HS-5 (cell line): ENCODE measurements at regions not wholly inside any gene's neighbourhood (a gene's known extent, or its start where the extent isn't known, plus 50 kb on each side); places are given as distances from the start of the nearest gene placed in this dataset.
"Not testable (repeated sequence)": the region's sequence is repeated elsewhere in the genome, so short reads cannot be mapped to it uniquely, and the experiment has no call there.

Experiments used
- DNase-seq: peaks from one replicate; pipeline ENCODE4 v3.0.0-alpha.2; 2012; ENCODE audit warnings: low read depth

GRCh38 chr6:119960036-119960435, 610.5 kb upstream of the MAN1A1 start:
- DNase-seq, result no peak

- no peak for DNase-seq
These were observed 607.6 kb upstream of the MAN1A1 start for GRCh38 chr6:119957195-119957594.

GRCh38 chr6:119952696-119953095, 603.1 kb upstream of the MAN1A1 start:
- no peak for DNase-seq

- DNase-seq, result no peak
These were observed 601.1 kb upstream of the MAN1A1 start for GRCh38 chr6:119950681-119951080.

- DNase-seq, result no peak
These were observed 592.7 kb upstream of the MAN1A1 start for GRCh38 chr6:119942078-119942752.

- DNase-seq, result no peak
These were observed 589.2 kb upstream of the MAN1A1 start for GRCh38 chr6:119938752-119939151.

GRCh38 chr6:119934816-119935215, 585.3 kb upstream of the MAN1A1 start:
- no peak for DNase-seq

- DNase-seq, result no peak
These were observed 579.6 kb upstream of the MAN1A1 start for GRCh38 chr6:119929121-119929520.

GRCh38 chr6:119924888-119925287, 575.3 kb upstream of the MAN1A1 start:
- DNase-seq, result not testable (repeated sequence)

- no peak for DNase-seq
These were observed 573.3 kb upstream of the MAN1A1 start for GRCh38 chr6:119922814-119923213.

GRCh38 chr6:119921491-119922010, 572.0 kb upstream of the MAN1A1 start:
- no peak for DNase-seq

- DNase-seq, result no peak
These were observed 567.6 kb upstream of the MAN1A1 start for GRCh38 chr6:119917186-119917585.

GRCh38 chr6:119915971-119916370, 566.4 kb upstream of the MAN1A1 start:
- DNase-seq, result no peak

GRCh38 chr6:119908157-119908556, 558.6 kb upstream of the MAN1A1 start:
- DNase-seq, result no peak

- no peak for DNase-seq
These were observed 553.1 kb upstream of the MAN1A1 start for GRCh38 chr6:119902681-119903080.

- DNase-seq, result no peak
These were observed 547.2 kb upstream of the MAN1A1 start for GRCh38 chr6:119896806-119897205.

GRCh38 chr6:119895626-119896025, 546.1 kb upstream of the MAN1A1 start:
- DNase-seq, result no peak

GRCh38 chr6:119894811-119895210, 545.2 kb upstream of the MAN1A1 start:
- DNase-seq, result no peak

- no peak for DNase-seq
These were observed 542.1 kb upstream of the MAN1A1 start for GRCh38 chr6:119891644-119892043.

- DNase-seq, result no peak
These were observed 541.6 kb upstream of the MAN1A1 start for GRCh38 chr6:119891206-119891605.

- DNase-seq, result no peak
These were observed 540.9 kb upstream of the MAN1A1 start for GRCh38 chr6:119890470-119890869.

- DNase-seq, result no peak
These were observed 538.1 kb upstream of the MAN1A1 start for GRCh38 chr6:119887666-119888065.

- DNase-seq, result no peak
These were observed 531.9 kb upstream of the MAN1A1 start for GRCh38 chr6:119881416-119881815.

GRCh38 chr6:119880840-119881239, 531.3 kb upstream of the MAN1A1 start:
- DNase-seq, result no peak
